A673 (cell line): ENCODE measurements at regions not wholly inside any gene's neighbourhood (a gene's known extent, or its start where the extent isn't known, plus 50 kb on each side); places are given as distances from the start of the nearest gene placed in this dataset.

Source experiments
- BruUV-seq: library from RNA; stranded (reverse); fragments of 400-500 nt; replicated peaks from 2 replicates; lab custom pipeline; 2021; lab: Mats Ljungman, UMichigan
- CTCF ChIA-PET: fragments of 300-600 bp; sonication (Branson Sonifier 250); formaldehyde crosslinking; loops from one replicate; lab custom pipeline; 2022; ENCODE audit warnings: antibody characterized with exemption; lab: Charles Lee
- POLR2A ChIA-PET: fragments of 300-600 bp; sonication (Branson Sonifier 250); formaldehyde crosslinking; loops from one replicate; lab custom pipeline; 2022; ENCODE audit warnings: antibody characterized with exemption; ENCODE audit not compliant: low non-redundant PET; lab: Charles Lee
- DNase-seq: peaks from one replicate; pipeline ENCODE4 v3.0.0-alpha.2; 2015; ENCODE audit warnings: low spot score
- H3K27ac ChIP-seq: fragments of 200-600 bp; sonication (generic); 2 replicates; pipeline ENCODE4 v1.5.1; 2016; ENCODE audit warnings: mixed run types, low read depth, mild to moderate bottlenecking, mixed read lengths, antibody characterized with exemption, low read length; ENCODE audit not compliant: poor library complexity, severe bottlenecking
- H3K27me3 ChIP-seq: fragments of 200-600 bp; sonication (generic); replicated peaks from 2 replicates; pipeline ENCODE4 v1.6.1; 2017; ENCODE audit warnings: mixed run types, low read depth, mild to moderate bottlenecking, mixed read lengths, antibody characterized with exemption, low read length; ENCODE audit not compliant: insufficient read depth, poor library complexity
- H3K36me3 ChIP-seq: fragments of 200-600 bp; sonication (generic); 2 replicates; pipeline ENCODE4 v1.6.1; 2016; ENCODE audit warnings: mixed run types, mild to moderate bottlenecking, mixed read lengths, antibody characterized with exemption, low read length; ENCODE audit not compliant: insufficient read depth, poor library complexity, severe bottlenecking
- H3K4me1 ChIP-seq: fragments of 200-600 bp; sonication (generic); 2 replicates; pipeline ENCODE4 v1.6.1; 2017; ENCODE audit warnings: mixed run types, mild to moderate bottlenecking, mixed read lengths, antibody characterized with exemption, low read length; ENCODE audit not compliant: insufficient read depth, poor library complexity, severe bottlenecking
- H3K4me3 ChIP-seq: fragments of 200-600 bp; sonication (generic); 2 replicates; pipeline ENCODE4 v1.5.1; 2016; ENCODE audit warnings: low read depth, mixed run types, mild to moderate bottlenecking, mixed read lengths, low read length; ENCODE audit not compliant: poor library complexity, severe bottlenecking
- H3K9me3 ChIP-seq: fragments of 200-600 bp; sonication (generic); 2 replicates; pipeline ENCODE4 v1.6.1; 2016; ENCODE audit warnings: mixed run types, low read depth, mild to moderate bottlenecking, mixed read lengths, antibody characterized with exemption, low read length; ENCODE audit not compliant: poor library complexity, severe bottlenecking
- CTCF ChIP-seq: fragments of 300-800, 200-600 bp; sonication (generic); conservative IDR thresholded peaks from 2 replicates; pipeline ENCODE4 v1.5.1; 2017; ENCODE audit warnings: low read depth, mild to moderate bottlenecking, antibody characterized with exemption, low read length, moderate library complexity, mixed read lengths
- EZH2 ChIP-seq: fragments of 200-600 bp; sonication (generic); IDR thresholded peaks from 2 replicates; pipeline ENCODE4 v1.6.1; 2017; ENCODE audit warnings: borderline replicate concordance, low read depth, mild to moderate bottlenecking, mixed read lengths, antibody characterized with exemption, low read length; ENCODE audit not compliant: poor library complexity, severe bottlenecking
- intact Hi-C: fragments of 100-400 bp; cut with micrococcal nuclease; formaldehyde crosslinking; loops from one replicate; pipeline ENCODE4 v1.10.0; 2022; ENCODE audit not compliant: unreplicated experiment

- H3K4me3 ChIP-seq: no peak overlapping the region
- H3K4me1 ChIP-seq: no peaks in the 10 kb centered on the region
- peaks cover 25% of the 10 kb centered on the region for H3K9me3 ChIP-seq
- no peaks in the 10 kb centered on the region for H3K27me3 ChIP-seq
- H3K36me3 ChIP-seq: no peaks in the 10 kb centered on the region
- BruUV-seq: no TSS peak
- ChIA-PET POLR2A (no interaction called here), CTCF (no interaction called here)
- intact Hi-C loops: no loop called here
- H3K27ac ChIP-seq: no peak overlapping the region
- TF ChIP-seq EZH2 (no peak), CTCF (no peak)
- DNase-seq: no peak
Observed at GRCh38 chr21:19807201-19807600, 1191.0 kb upstream of the NCAM2 start.

- ChIA-PET POLR2A (no interaction called here), CTCF (no interaction called here)
- Histone ChIP-seq H3K36me3 (no peaks in the 10 kb centered on the region), H3K9me3 (peaks cover 24% of the 10 kb centered on the region), H3K4me3 (no peak overlapping the region), H3K4me1 (no peaks in the 10 kb centered on the region), H3K27me3 (no peaks in the 10 kb centered on the region), H3K27ac (no peak overlapping the region)
- intact Hi-C loops: no loop called here
- no TSS peak for BruUV-seq
- no peak for DNase-seq
- TF ChIP-seq CTCF (no peak), EZH2 (no peak)
Observed at GRCh38 chr21:19810779-19811178, 1187.4 kb upstream of the NCAM2 start.

- intact Hi-C loops: no loop called here
- Histone ChIP-seq H3K36me3 (no peaks in the 10 kb centered on the region), H3K4me3 (no peak overlapping the region), H3K4me1 (no peaks in the 10 kb centered on the region), H3K27ac (no peak overlapping the region), H3K9me3 (peaks cover 55% of the 10 kb centered on the region), H3K27me3 (no peaks in the 10 kb centered on the region)
- BruUV-seq: no TSS peak
- ChIA-PET POLR2A (no interaction called here), CTCF (no interaction called here)
- no peak for DNase-seq
- TF ChIP-seq CTCF (no peak), EZH2 (no peak)
Observed at GRCh38 chr21:19830446-19830845, 1167.8 kb upstream of the NCAM2 start.
